GM06990 (cell line): ENCODE measurements at regions not wholly inside any gene's neighbourhood (a gene's known extent, or its start where the extent isn't known, plus 50 kb on each side); places are given as distances from the start of the nearest gene placed in this dataset.

Source experiments
- DNase-seq: peaks from one replicate; pipeline ENCODE4 v3.0.0-alpha.2; 2011; ENCODE audit not compliant: insufficient read length; ENCODE audit errors: extremely low read depth
- H3K27me3 ChIP-seq: replicated peaks from 2 replicates; pipeline ENCODE4 v1.6.0; 2011; ENCODE audit warnings: low read length; ENCODE audit not compliant: control insufficient read depth, insufficient read depth
- H3K36me3 ChIP-seq: 2 replicates; pipeline ENCODE4 v1.5.1; 2011; ENCODE audit warnings: low read length; ENCODE audit not compliant: control insufficient read depth, insufficient read depth
- H3K4me3 ChIP-seq: replicated peaks from 2 replicates; pipeline ENCODE4 v1.5.1; 2011; ENCODE audit warnings: low read depth, mild to moderate bottlenecking, control low read depth, low read length
- TF ChIP-seq, protein P1 (sequence below): IDR thresholded peaks from 2 replicates; pipeline ENCODE4 v1.5.1; 2011; ENCODE audit warnings: low read length, control low read depth, mild to moderate bottlenecking, inconsistent platforms; ENCODE audit not compliant: insufficient read depth, poor library complexity, severe bottlenecking

DNA sequence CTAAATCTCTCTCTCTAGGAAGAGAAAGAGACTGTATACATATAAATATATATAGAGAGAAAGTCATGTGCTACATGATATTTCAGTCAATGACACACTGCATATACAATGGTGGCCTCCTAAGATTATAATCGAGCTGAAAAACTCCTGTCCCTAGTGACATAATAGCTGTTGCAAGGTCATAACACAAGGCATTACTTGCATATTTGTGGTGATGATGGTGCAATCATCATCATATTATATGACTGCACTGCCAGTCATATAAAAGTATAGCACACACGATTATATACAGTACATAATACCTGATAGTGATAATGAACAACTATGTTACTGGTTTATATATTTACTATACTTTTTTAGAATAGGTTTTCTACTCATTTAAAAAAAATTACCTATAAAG is 316.7 kb downstream of the FGFR2 start:
- TF ChIP-seq, protein P1, sequence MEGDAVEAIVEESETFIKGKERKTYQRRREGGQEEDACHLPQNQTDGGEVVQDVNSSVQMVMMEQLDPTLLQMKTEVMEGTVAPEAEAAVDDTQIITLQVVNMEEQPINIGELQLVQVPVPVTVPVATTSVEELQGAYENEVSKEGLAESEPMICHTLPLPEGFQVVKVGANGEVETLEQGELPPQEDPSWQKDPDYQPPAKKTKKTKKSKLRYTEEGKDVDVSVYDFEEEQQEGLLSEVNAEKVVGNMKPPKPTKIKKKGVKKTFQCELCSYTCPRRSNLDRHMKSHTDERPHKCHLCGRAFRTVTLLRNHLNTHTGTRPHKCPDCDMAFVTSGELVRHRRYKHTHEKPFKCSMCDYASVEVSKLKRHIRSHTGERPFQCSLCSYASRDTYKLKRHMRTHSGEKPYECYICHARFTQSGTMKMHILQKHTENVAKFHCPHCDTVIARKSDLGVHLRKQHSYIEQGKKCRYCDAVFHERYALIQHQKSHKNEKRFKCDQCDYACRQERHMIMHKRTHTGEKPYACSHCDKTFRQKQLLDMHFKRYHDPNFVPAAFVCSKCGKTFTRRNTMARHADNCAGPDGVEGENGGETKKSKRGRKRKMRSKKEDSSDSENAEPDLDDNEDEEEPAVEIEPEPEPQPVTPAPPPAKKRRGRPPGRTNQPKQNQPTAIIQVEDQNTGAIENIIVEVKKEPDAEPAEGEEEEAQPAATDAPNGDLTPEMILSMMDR = no peak
- Histone ChIP-seq H3K27me3 (no peaks in the 10 kb centered on the region), H3K4me3 (no peak overlapping the region), H3K36me3 (no peaks in the 10 kb centered on the region)
- DNase-seq = no peak

DNA sequence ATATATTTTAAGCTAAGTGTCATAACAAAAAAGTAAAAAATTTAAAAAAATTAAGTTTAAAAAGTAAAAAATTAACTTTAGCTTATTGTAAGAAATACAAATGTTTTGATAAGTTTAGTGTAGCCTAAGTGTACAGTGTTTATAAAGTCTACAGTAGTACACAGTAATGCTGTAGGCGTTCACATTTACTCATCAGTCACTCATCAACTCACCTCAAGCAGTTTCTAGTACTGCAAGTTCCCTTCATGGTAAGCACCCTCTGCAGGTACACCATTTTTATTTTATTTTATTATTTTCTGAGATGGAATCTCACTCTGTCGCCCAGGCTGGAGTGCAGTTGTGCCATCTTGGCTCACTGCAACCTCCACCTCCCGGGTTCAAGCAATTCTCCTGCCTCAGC is 316.0 kb downstream of the FGFR2 start:
- TF ChIP-seq, protein P1 = no peak
- no peaks in the 10 kb centered on the region for H3K36me3 ChIP-seq

DNA sequence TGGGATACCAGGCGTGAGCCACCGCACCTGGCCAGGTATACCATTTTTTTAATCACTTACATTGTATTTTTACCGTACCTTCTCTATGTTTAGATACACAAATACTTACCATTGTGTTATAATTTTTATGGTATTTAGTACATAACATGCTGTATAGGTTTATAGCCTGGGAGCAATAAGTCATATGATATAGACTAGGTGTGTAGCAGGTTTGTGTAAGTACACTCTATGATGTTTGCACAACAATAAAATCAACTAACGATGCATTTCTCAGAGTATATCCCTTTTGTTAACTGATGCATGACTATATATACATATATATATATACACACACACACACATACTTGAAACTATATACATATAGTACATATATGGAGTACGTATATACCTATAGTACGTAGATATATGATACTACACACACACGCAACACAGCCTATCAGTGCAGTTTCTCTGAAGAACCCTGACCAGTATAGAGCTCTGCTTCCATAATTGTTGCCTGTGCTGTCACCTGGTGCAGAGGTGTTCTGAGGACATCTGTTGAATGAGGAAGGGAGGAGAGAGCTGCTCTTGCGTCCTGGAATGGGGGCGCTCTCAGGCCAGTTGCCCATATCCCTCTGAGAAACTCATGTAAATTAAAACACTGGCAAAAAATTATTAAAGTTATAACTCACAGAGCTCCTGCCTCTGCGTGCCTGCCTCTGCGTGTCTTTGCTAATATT is 315.3 kb downstream of the FGFR2 start:
- Histone ChIP-seq H3K36me3 (no peaks in the 10 kb centered on the region), H3K27me3 (no peaks in the 10 kb centered on the region), H3K4me3 (no peak overlapping the region)
- TF ChIP-seq, protein P1 = no peak
- DNase-seq = no peak

More for the DNA sequence above, 316.0 kb downstream of the FGFR2 start:
- Histone ChIP-seq H3K4me3 (no peak overlapping the region), H3K27me3 (no peaks in the 10 kb centered on the region)
- no peak for DNase-seq

DNA sequence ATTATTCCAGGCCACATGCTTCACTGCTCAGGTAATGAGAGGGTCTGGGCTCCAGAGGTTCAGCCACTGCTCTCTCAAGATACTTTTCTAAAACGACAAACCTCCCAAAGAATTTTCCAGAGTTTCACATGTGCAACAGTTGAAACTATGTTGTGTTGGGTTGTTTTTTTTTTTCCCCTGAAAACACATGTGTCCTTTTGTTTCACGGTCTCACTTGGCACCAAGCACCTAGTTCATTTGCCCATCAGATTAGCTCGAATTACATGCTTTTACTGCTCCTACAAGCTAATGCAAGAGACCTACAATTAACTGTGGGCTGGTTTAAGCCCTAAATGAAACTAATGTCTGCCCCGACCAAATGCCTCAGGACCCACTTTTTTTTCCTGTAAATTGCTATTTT is 313.3 kb downstream of the FGFR2 start:
- DNase-seq = no peak
- Histone ChIP-seq H3K27me3 (no peaks in the 10 kb centered on the region), H3K36me3 (no peaks in the 10 kb centered on the region), H3K4me3 (no peak overlapping the region)
- TF ChIP-seq, protein P1 = no peak

DNA sequence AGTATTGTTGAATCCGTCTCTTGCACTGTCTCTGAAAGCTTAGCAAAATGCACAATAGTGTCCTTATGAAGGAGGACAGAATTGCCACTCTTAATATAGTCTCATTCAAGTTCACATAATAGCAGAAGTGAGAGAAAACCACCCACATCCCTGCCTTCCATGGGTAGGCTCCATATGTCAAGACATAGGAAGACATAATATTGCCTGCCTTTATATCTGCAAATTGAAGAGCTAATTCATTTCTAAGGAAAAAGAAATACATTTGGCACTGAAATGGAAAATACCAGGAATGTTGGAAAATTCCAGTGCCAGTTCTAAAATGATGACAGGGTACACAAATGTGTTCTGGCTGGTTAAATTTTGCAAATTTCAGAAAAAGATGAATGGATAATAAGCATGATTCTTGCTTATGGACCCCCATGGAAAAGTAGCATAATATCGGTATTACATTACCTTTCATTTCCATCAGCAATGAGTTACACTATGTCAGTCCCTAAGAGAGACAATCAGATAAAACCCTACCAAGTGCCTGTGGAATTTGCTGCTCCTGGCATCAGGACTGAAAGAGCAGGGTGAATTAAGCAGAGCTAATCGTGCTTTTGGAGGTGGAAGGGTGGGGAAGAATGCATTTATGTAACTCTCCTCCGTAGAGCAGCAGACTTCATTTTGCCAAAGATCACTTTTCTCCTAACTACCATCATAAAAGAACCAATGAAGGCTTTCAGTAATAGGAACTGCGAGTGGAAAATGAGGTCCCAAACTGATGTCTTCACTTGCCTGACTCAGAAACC is 312.6 kb downstream of the FGFR2 start:
- TF ChIP-seq, protein P1 = no peak
- Histone ChIP-seq H3K36me3 (no peaks in the 10 kb centered on the region), H3K4me3 (no peak overlapping the region), H3K27me3 (no peaks in the 10 kb centered on the region)
- no peak for DNase-seq
